SHP77 (cell line): ENCODE measurements at regions not wholly inside any gene's neighbourhood (a gene's known extent, or its start where the extent isn't known, plus 50 kb on each side); places are given as distances from the start of the nearest gene placed in this dataset.
"Not testable (repeated sequence)": the region's sequence is repeated elsewhere in the genome, so short reads cannot be mapped to it uniquely, and the experiment has no call there.

Experiments used
- DNase-seq, 2 experiments: peaks; one replicate each; lab custom pipeline; 2025; lab: John Stamatoyannopoulos, UW

GRCh38 chr14:43056106-43056505 is 1449.4 kb downstream of the LRFN5 start:
- no peak for DNase-seq

GRCh38 chr14:43052897-43053296 is 1446.2 kb downstream of the LRFN5 start:
- DNase-seq = no peak

GRCh38 chr14:43043850-43044249 is 1437.2 kb downstream of the LRFN5 start:
- DNase-seq = no peak

GRCh38 chr14:43042408-43042807 is 1435.7 kb downstream of the LRFN5 start:
- DNase-seq = no peak

GRCh38 chr14:43041976-43042375 is 1435.3 kb downstream of the LRFN5 start:
- no peak for DNase-seq

- no peak for DNase-seq
These were observed 1434.5 kb downstream of the LRFN5 start for GRCh38 chr14:43041207-43041606.

GRCh38 chr14:43039881-43040280 is 1433.2 kb downstream of the LRFN5 start:
- no peak for DNase-seq

GRCh38 chr14:43031598-43031997 is 1424.9 kb downstream of the LRFN5 start:
- DNase-seq = no peak

- no peak for DNase-seq
These were observed 1415.6 kb downstream of the LRFN5 start for GRCh38 chr14:43022094-43022800.

GRCh38 chr14:43019826-43020225 is 1413.2 kb downstream of the LRFN5 start:
- DNase-seq = no peak

GRCh38 chr14:43014338-43014737 is 1407.7 kb downstream of the LRFN5 start:
- no peak for DNase-seq

GRCh38 chr14:43012817-43013216 is 1406.1 kb downstream of the LRFN5 start:
- DNase-seq = no peak

GRCh38 chr14:43005807-43006206 is 1399.1 kb downstream of the LRFN5 start:
- no peak for DNase-seq

GRCh38 chr14:43003845-43004244 is 1397.2 kb downstream of the LRFN5 start:
- no peak for DNase-seq

- DNase-seq = no peak
These were observed 1395.1 kb downstream of the LRFN5 start for GRCh38 chr14:43001731-43002130.

- no peak for DNase-seq
These were observed 1387.5 kb downstream of the LRFN5 start for GRCh38 chr14:42994051-42994736.

- DNase-seq = no peak
These were observed 1386.3 kb downstream of the LRFN5 start for GRCh38 chr14:42992930-42993329.

- DNase-seq = peak in 1 of 2 experiments; percentile 7
These were observed 1373.7 kb downstream of the LRFN5 start for GRCh38 chr14:42980419-42980818.

- DNase-seq = not testable (repeated sequence)
These were observed 1366.5 kb downstream of the LRFN5 start for GRCh38 chr14:42973171-42973570.

GRCh38 chr14:42965512-42965911 is 1358.8 kb downstream of the LRFN5 start:
- DNase-seq = no peak

- no peak for DNase-seq
These were observed 1354.8 kb downstream of the LRFN5 start for GRCh38 chr14:42961509-42961908.

- no peak for DNase-seq
These were observed 1343.7 kb downstream of the LRFN5 start for GRCh38 chr14:42950363-42950762.

- DNase-seq = no peak
These were observed 1341.3 kb downstream of the LRFN5 start for GRCh38 chr14:42947991-42948390.

GRCh38 chr14:42944284-42944683 is 1337.6 kb downstream of the LRFN5 start:
- no peak for DNase-seq
